Right lobe of liver (tissue), 6 donors: ENCODE measurements at regions not wholly inside any gene's neighbourhood (a gene's known extent, or its start where the extent isn't known, plus 50 kb on each side); places are given as distances from the start of the nearest gene placed in this dataset.

Experiments
- ATAC-seq, 4 donors: fragments of 200-7000 bp; cut with Tn5 transposase; one replicate each; pipeline ENCODE4 v1.9.1; 2020; ENCODE audit warnings: mild to moderate bottlenecking in 4 of 4, moderate library complexity in 4 of 4
- DNase-seq, 3 donors: peaks; one replicate each; pipeline ENCODE4 v3.0.0-alpha.2; 2020
- H3K27ac ChIP-seq, 3 donors: fragments of 200-600 bp; one replicate each; pipeline ENCODE4 v1.8.0; 2022
- H3K27me3 ChIP-seq, 2 donors: fragments of 200-600 bp; one replicate each; pipeline ENCODE4 v1.8.0; 2022
- H3K36me3 ChIP-seq, 4 donors: fragments of 200-600 bp; sonication (generic) in 1 of 4; one replicate each; pipeline versions ENCODE4 v1.5.1 to v1.8.0; 2017 to 2022; ENCODE audit warnings: control low read depth in 1 of 4
- H3K4me1 ChIP-seq, 4 donors: fragments of 200-600 bp; sonication (generic) in 1 of 4; one replicate each; pipeline versions ENCODE4 v1.5.1 to v1.8.0; 2017 to 2022; ENCODE audit warnings: control low read depth in 1 of 4
- H3K4me3 ChIP-seq, 3 donors: fragments of 200-600 bp; one replicate each; pipeline ENCODE4 v1.8.0; 2022
- H3K9me3 ChIP-seq, 4 donors: fragments of 200-600 bp; sonication (generic) in 1 of 4; one replicate each; pipeline versions ENCODE4 v1.5.1 to v1.8.0; 2017 to 2022; ENCODE audit warnings: control low read depth in 1 of 4
- POLR2A ChIP-seq: fragments of 450-650 bp; IDR thresholded peaks from one replicate; pipeline ENCODE4 v1.6.1; 2017; ENCODE audit warnings: antibody characterized with exemption, mild to moderate bottlenecking
- WGBS: methylation state at CpG from one replicate; pipeline ENCODE4 v1.1.6; 2018; ENCODE audit warnings: low coverage, low lambda C conversion rate; ENCODE audit not compliant: insufficient coverage; ENCODE audit errors: missing lambda C conversion rate; 5-methylcytosine and 5-hydroxymethylcytosine counted together
- intact Hi-C, 2 donors: fragments of 100-400 bp; cut with DNase I; formaldehyde crosslinking; loops; one replicate each; pipeline versions ENCODE4 v1.11.2 to v1.14.1; 2022
- TF ChIP-seq, protein P1 (sequence below), 4 donors: fragments of 200-600 bp in 3 of 4; fragments of 450-650 bp in 1 of 4; IDR thresholded peaks; one replicate each; pipeline versions ENCODE4 v1.5.1 to v1.8.0; 2016 to 2022; ENCODE audit warnings: antibody characterized with exemption in 4 of 4, mild to moderate bottlenecking in 2 of 4
- donor health status: DM: no; HTN: yes; CAD: no.
- donor health status: DM: no; HTN: no; CAD: no.
- donor health status: DM: no; HTN: no; CAD: no.
- donor health status: DM: no; HTN: yes; CAD: no.
- donor health status: DM: no; HTN: yes; CAD: no.

DNA sequence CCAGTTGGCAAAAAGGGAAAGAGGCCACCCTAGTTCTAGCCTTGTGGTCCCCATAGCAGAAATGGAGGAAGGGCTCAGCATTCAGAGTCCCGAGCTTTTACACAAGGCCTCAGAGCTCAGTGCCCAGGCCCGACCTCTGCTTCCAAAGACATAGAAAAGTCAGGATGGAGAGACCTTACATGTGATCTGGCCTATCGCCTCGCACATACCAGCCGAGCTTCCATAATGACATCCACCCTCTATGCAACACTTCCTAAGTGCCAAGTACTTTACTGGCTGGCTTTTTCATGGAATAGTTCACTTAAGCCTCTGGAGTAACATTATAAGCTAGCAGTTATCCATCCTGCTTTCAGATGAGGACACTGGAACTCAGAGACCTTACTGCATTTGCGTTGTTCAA lies 275.9 kb downstream of the FAM43A start:
- Histone ChIP-seq H3K36me3 (no peaks in the 10 kb centered on the region), H3K4me1 (no peaks in the 10 kb centered on the region), H3K27me3 (no peaks in the 10 kb centered on the region), H3K9me3 (no peaks in the 10 kb centered on the region), H3K4me3 (no peak overlapping the region), H3K27ac (no peak overlapping the region)
- ATAC-seq (no peak), DNase-seq (no peak)
- TF ChIP-seq, protein P1, sequence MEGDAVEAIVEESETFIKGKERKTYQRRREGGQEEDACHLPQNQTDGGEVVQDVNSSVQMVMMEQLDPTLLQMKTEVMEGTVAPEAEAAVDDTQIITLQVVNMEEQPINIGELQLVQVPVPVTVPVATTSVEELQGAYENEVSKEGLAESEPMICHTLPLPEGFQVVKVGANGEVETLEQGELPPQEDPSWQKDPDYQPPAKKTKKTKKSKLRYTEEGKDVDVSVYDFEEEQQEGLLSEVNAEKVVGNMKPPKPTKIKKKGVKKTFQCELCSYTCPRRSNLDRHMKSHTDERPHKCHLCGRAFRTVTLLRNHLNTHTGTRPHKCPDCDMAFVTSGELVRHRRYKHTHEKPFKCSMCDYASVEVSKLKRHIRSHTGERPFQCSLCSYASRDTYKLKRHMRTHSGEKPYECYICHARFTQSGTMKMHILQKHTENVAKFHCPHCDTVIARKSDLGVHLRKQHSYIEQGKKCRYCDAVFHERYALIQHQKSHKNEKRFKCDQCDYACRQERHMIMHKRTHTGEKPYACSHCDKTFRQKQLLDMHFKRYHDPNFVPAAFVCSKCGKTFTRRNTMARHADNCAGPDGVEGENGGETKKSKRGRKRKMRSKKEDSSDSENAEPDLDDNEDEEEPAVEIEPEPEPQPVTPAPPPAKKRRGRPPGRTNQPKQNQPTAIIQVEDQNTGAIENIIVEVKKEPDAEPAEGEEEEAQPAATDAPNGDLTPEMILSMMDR (IDR thresholded peaks at IDR 0.05): no peak
- TF ChIP-seq POLR2A: no peak
- intact Hi-C loops: no loop called here
- WGBS: 93% methylated on average over 4 of the region's 6 CpGs

DNA sequence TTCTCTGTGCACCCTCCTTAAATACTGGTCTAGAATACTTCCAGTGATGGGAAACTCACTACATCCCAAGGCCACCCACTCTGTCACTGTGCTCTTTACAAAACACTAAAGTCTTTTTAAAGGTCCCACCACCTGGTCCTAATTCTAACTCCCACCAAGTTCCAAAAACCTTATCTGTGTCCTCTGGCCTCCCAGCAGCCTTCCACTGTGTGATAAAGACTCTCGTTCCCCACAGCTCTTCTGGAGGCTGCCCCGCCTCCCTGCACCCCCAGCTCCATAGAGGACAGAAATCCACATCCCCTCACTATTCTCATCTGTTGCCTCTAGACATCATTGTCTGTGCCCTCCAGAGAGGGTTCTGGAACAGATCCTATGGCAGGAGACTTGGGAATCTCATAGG lies 276.4 kb downstream of the FAM43A start:
- H3K27ac ChIP-seq: no peak overlapping the region
- no peaks in the 10 kb centered on the region for H3K27me3 ChIP-seq
- WGBS: 83% methylated on average over 2 of the region's 2 CpGs
- ATAC-seq (no peak), DNase-seq (no peak)
- no peak overlapping the region for H3K4me3 ChIP-seq
- H3K4me1 ChIP-seq: no peaks in the 10 kb centered on the region
- no peaks in the 10 kb centered on the region for H3K9me3 ChIP-seq
- intact Hi-C loops: no loop called here
- TF ChIP-seq POLR2A: no peak
- TF ChIP-seq, protein P1 (IDR thresholded peaks at IDR 0.05): no peak
- no peaks in the 10 kb centered on the region for H3K36me3 ChIP-seq

DNA sequence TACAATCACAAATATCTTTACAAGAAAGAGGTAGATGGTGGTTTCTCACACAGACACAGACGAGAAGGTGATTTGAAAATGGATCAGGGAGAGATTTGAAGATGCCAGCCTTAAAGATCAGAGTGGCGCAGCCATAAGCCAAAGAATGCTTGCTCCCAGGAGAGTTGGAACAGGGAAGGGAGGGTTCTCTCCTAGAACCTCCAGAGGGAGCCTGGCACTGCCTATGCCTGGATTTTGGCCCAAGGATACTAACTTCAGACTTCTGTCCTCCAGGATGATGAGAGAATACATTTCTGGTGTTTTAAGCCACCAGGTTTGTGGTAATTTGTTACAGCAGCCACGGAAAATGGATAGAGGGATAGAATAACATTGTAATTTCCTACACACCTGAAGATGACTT lies 279.1 kb downstream of the FAM43A start:
- WGBS: 72% methylated on average over 2 of the region's 3 CpGs
- H3K4me1 ChIP-seq: no peaks in the 10 kb centered on the region
- H3K27ac ChIP-seq: no peak overlapping the region
- TF ChIP-seq, protein P1 (IDR thresholded peaks at IDR 0.05): no peak
- TF ChIP-seq POLR2A: no peak
- intact Hi-C loops: no loop called here
- H3K4me3 ChIP-seq: no peak overlapping the region
- DNase-seq: no peak
- no peaks in the 10 kb centered on the region for H3K27me3 ChIP-seq
- ATAC-seq: no peak
- H3K36me3 ChIP-seq: no peaks in the 10 kb centered on the region
- H3K9me3 ChIP-seq: no peaks in the 10 kb centered on the region

DNA sequence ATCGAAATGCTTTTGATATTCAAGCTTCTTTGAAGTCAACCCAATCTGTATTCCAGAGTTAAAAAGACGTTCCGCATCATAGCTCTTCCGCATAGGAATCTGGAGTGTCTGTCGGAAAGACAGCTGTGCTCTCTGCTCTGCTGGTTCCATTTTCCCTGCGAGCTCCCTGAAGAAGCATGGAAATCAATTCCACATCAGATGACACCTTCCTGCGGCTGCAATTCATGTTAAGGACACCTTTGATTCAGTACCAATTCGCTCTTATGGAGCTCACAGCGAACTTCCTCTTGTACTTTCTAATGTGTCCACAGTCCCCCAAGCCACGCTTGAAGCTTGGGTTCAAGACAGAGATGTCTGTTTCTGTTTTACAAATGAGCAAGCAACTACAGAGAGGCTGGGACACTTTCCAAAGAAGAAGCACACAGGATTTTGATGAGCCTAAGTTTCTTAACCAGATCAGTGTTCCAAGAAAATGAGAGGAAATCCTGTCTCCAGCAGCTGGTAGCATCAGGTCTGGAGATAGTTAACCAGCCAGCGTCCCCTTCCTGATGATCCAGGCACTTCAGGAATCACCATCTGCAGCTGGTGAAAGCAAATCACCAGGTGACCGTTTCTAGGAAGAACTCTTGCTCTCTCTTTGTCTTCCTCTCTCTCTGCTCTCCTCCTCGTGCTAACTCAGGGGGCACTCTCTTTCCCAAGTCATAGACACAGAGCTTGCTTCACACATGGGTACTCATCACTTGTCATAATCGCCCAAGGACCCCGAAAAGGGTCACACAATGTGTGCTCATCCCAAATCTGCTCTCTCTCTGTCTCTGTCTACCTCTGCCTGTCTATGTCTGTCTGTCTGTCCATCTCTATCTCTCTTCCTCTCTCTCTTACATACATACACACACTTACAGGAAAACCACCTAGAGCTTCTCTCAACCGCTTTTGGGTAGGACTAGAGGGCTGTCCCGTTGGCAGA lies 281.8 kb downstream of the FAM43A start:
- Histone ChIP-seq H3K4me1 (no peaks in the 10 kb centered on the region), H3K36me3 (no peaks in the 10 kb centered on the region), H3K27me3 (no peaks in the 10 kb centered on the region), H3K4me3 (no peak overlapping the region), H3K27ac (no peak overlapping the region), H3K9me3 (no peaks in the 10 kb centered on the region)
- TF ChIP-seq, protein P1 (IDR thresholded peaks at IDR 0.05): no peak
- TF ChIP-seq POLR2A: no peak
- intact Hi-C loops: no loop called here
- ATAC-seq (peak in 1 of 4 donors; percentile 20), DNase-seq (no peak)
- WGBS: 52% methylated on average over 17 of the region's 17 CpGs
